ENCODE measurements at regions not wholly inside any gene's neighbourhood (a gene's known extent, or its start where the extent isn't known, plus 50 kb on each side); places are given as distances from the start of the nearest gene placed in this dataset.

- ATAC-seq (ENCODE audit: low read depth in 2 of 2) (no peak), DNase-seq (no peak)
- H3K27ac ChIP-seq (ENCODE audit: insufficient read depth, low read length, poor library complexity, severe bottlenecking), result no peak overlapping the region
- peaks cover 7 to 19% (median 10%) of the 10 kb centered on the region in 7 donors for H3K9me3 Mint-ChIP-seq
- H3K27ac Mint-ChIP-seq, result no peak overlapping the region
- no peaks in the 10 kb centered on the region for H3K27me3 Mint-ChIP-seq
- H3K4me1 ChIP-seq (ENCODE audit: control insufficient read depth, insufficient read depth, low read length, poor library complexity, severe bottlenecking), result no peaks in the 10 kb centered on the region
- no peaks in the 10 kb centered on the region for H3K36me3 ChIP-seq (ENCODE audit: control insufficient read depth, insufficient read depth, low read length)
- H3K36me3 Mint-ChIP-seq, result no peaks in the 10 kb centered on the region
- no peak overlapping the region for H3K4me3 Mint-ChIP-seq
- H3K27me3 ChIP-seq (ENCODE audit: control insufficient read depth, insufficient read depth, low read length), result no peaks in the 10 kb centered on the region
- H3K9me3 ChIP-seq (ENCODE audit: control insufficient read depth in 2 of 2, low read length in 2 of 2), result peaks cover 0 to 16% of the 10 kb centered on the region in 2 experiments
- no peak overlapping the region for H3K4me3 ChIP-seq (ENCODE audit: low read depth, low read length)
- no peaks in the 10 kb centered on the region for H3K4me1 Mint-ChIP-seq
Measured at GRCh38 chr3:74750901-74751300, 136.4 kb upstream of the CNTN3 start.

GRCh38 chr3:74739242-74739641, 124.8 kb upstream of the CNTN3 start:
- no peaks in the 10 kb centered on the region for H3K27me3 Mint-ChIP-seq

GRCh38 chr3:74722211-74722610, 107.8 kb upstream of the CNTN3 start:
- H3K4me3 Mint-ChIP-seq, result no peak overlapping the region
- H3K36me3 ChIP-seq (ENCODE audit: control insufficient read depth, insufficient read depth, low read length), result no peaks in the 10 kb centered on the region
- H3K27me3 ChIP-seq (ENCODE audit: control insufficient read depth, insufficient read depth, low read length), result no peaks in the 10 kb centered on the region
- H3K4me1 ChIP-seq (ENCODE audit: control insufficient read depth, insufficient read depth, low read length, poor library complexity, severe bottlenecking), result no peaks in the 10 kb centered on the region
- H3K36me3 Mint-ChIP-seq, result no peaks in the 10 kb centered on the region
- H3K4me1 Mint-ChIP-seq, result no peaks in the 10 kb centered on the region
- H3K27ac Mint-ChIP-seq, result no peak overlapping the region
- H3K4me3 ChIP-seq (ENCODE audit: low read depth, low read length), result no peak overlapping the region
- H3K9me3 Mint-ChIP-seq, result peaks cover 3 to 22% (median 5%) of the 10 kb centered on the region in 7 donors
- ATAC-seq (ENCODE audit: low read depth in 2 of 2), result no peak
- no peaks in the 10 kb centered on the region for H3K27me3 Mint-ChIP-seq
- no peak for DNase-seq
- no peak overlapping the region for H3K27ac ChIP-seq (ENCODE audit: insufficient read depth, low read length, poor library complexity, severe bottlenecking)
- peaks cover 0 to 3% of the 10 kb centered on the region in 2 experiments for H3K9me3 ChIP-seq (ENCODE audit: control insufficient read depth in 2 of 2, low read length in 2 of 2)

More at GRCh38 chr3:74739242-74739641, 124.8 kb upstream of the CNTN3 start:
- no peaks in the 10 kb centered on the region for H3K9me3 ChIP-seq (ENCODE audit: control insufficient read depth in 2 of 2, low read length in 2 of 2)
- H3K27ac ChIP-seq (ENCODE audit: insufficient read depth, low read length, poor library complexity, severe bottlenecking), result no peak overlapping the region
- H3K27me3 ChIP-seq (ENCODE audit: control insufficient read depth, insufficient read depth, low read length), result no peaks in the 10 kb centered on the region
- ATAC-seq (ENCODE audit: low read depth in 2 of 2), result no peak
- no peaks in the 10 kb centered on the region for H3K36me3 ChIP-seq (ENCODE audit: control insufficient read depth, insufficient read depth, low read length)
- H3K36me3 Mint-ChIP-seq, result no peaks in the 10 kb centered on the region
- no peak overlapping the region for H3K4me3 Mint-ChIP-seq
- DNase-seq, result no peak
- H3K27ac Mint-ChIP-seq, result no peak overlapping the region
- H3K4me3 ChIP-seq (ENCODE audit: low read depth, low read length), result no peak overlapping the region
- H3K4me1 Mint-ChIP-seq, result no peaks in the 10 kb centered on the region
- peaks cover 0 to 17% (median 5%) of the 10 kb centered on the region in 7 donors for H3K9me3 Mint-ChIP-seq
- H3K4me1 ChIP-seq (ENCODE audit: control insufficient read depth, insufficient read depth, low read length, poor library complexity, severe bottlenecking), result no peaks in the 10 kb centered on the region

GRCh38 chr3:74713977-74714376, 99.5 kb upstream of the CNTN3 start:
- Mint-ChIP-seq H3K27me3 (no peaks in the 10 kb centered on the region), H3K4me1 (no peaks in the 10 kb centered on the region), H3K36me3 (no peaks in the 10 kb centered on the region), H3K9me3 (peaks cover 4 to 25% (median 11%) of the 10 kb centered on the region in 7 donors), H3K4me3 (no peak overlapping the region), H3K27ac (no peak overlapping the region)
- no peak overlapping the region for H3K4me3 ChIP-seq (ENCODE audit: low read depth, low read length)
- no peaks in the 10 kb centered on the region for H3K36me3 ChIP-seq (ENCODE audit: control insufficient read depth, insufficient read depth, low read length)
- DNase-seq, result no peak
- ATAC-seq (ENCODE audit: low read depth in 2 of 2), result no peak
- no peaks in the 10 kb centered on the region for H3K4me1 ChIP-seq (ENCODE audit: control insufficient read depth, insufficient read depth, low read length, poor library complexity, severe bottlenecking)
- no peaks in the 10 kb centered on the region for H3K27me3 ChIP-seq (ENCODE audit: control insufficient read depth, insufficient read depth, low read length)
- H3K9me3 ChIP-seq (ENCODE audit: control insufficient read depth in 2 of 2, low read length in 2 of 2), result peaks cover 0 to 7% of the 10 kb centered on the region in 2 experiments
- H3K27ac ChIP-seq (ENCODE audit: insufficient read depth, low read length, poor library complexity, severe bottlenecking), result no peak overlapping the region

- DNase-seq, result no peak
- H3K36me3 Mint-ChIP-seq, result no peaks in the 10 kb centered on the region
Measured at GRCh38 chr3:74711913-74712512, 97.6 kb upstream of the CNTN3 start.

GRCh38 chr3:74709951-74710350, 95.5 kb upstream of the CNTN3 start:
- Mint-ChIP-seq H3K36me3 (no peaks in the 10 kb centered on the region), H3K4me1 (no peaks in the 10 kb centered on the region), H3K9me3 (peaks cover 2 to 22% (median 10%) of the 10 kb centered on the region in 7 donors), H3K27me3 (no peaks in the 10 kb centered on the region), H3K27ac (no peak overlapping the region), H3K4me3 (no peak overlapping the region)
- no peaks in the 10 kb centered on the region for H3K27me3 ChIP-seq (ENCODE audit: control insufficient read depth, insufficient read depth, low read length)
- DNase-seq, result no peak
- ATAC-seq (ENCODE audit: low read depth in 2 of 2), result no peak
- H3K4me1 ChIP-seq (ENCODE audit: control insufficient read depth, insufficient read depth, low read length, poor library complexity, severe bottlenecking), result no peaks in the 10 kb centered on the region
- no peak overlapping the region for H3K4me3 ChIP-seq (ENCODE audit: low read depth, low read length)
- no peak overlapping the region for H3K27ac ChIP-seq (ENCODE audit: insufficient read depth, low read length, poor library complexity, severe bottlenecking)
- H3K36me3 ChIP-seq (ENCODE audit: control insufficient read depth, insufficient read depth, low read length), result no peaks in the 10 kb centered on the region
- H3K9me3 ChIP-seq (ENCODE audit: control insufficient read depth in 2 of 2, low read length in 2 of 2), result peaks cover 0 to 7% of the 10 kb centered on the region in 2 experiments

More at GRCh38 chr3:74711913-74712512, 97.6 kb upstream of the CNTN3 start:
- H3K36me3 ChIP-seq (ENCODE audit: control insufficient read depth, insufficient read depth, low read length), result no peaks in the 10 kb centered on the region
- no peak overlapping the region for H3K4me3 Mint-ChIP-seq
- no peaks in the 10 kb centered on the region for H3K4me1 ChIP-seq (ENCODE audit: control insufficient read depth, insufficient read depth, low read length, poor library complexity, severe bottlenecking)
- H3K27ac ChIP-seq (ENCODE audit: insufficient read depth, low read length, poor library complexity, severe bottlenecking), result no peak overlapping the region
- H3K27me3 ChIP-seq (ENCODE audit: control insufficient read depth, insufficient read depth, low read length), result no peaks in the 10 kb centered on the region
- H3K9me3 ChIP-seq (ENCODE audit: control insufficient read depth in 2 of 2, low read length in 2 of 2), result peaks cover 0 to 7% of the 10 kb centered on the region in 2 experiments
- no peak for ATAC-seq (ENCODE audit: low read depth in 2 of 2)
- H3K27me3 Mint-ChIP-seq, result no peaks in the 10 kb centered on the region
- no peaks in the 10 kb centered on the region for H3K4me1 Mint-ChIP-seq
- no peak overlapping the region for H3K4me3 ChIP-seq (ENCODE audit: low read depth, low read length)
- peaks cover 2 to 23% (median 9%) of the 10 kb centered on the region in 7 donors for H3K9me3 Mint-ChIP-seq
- H3K27ac Mint-ChIP-seq, result no peak overlapping the region

- DNase-seq, result no peak
- no peaks in the 10 kb centered on the region for H3K27me3 ChIP-seq (ENCODE audit: control insufficient read depth, insufficient read depth, low read length)
- Mint-ChIP-seq H3K9me3 (peaks cover 3 to 7% (median 4%) of the 10 kb centered on the region in 7 donors), H3K27ac (no peak overlapping the region), H3K27me3 (no peaks in the 10 kb centered on the region), H3K36me3 (no peaks in the 10 kb centered on the region), H3K4me3 (no peak overlapping the region), H3K4me1 (no peaks in the 10 kb centered on the region)
- no peak for ATAC-seq (ENCODE audit: low read depth in 2 of 2)
- H3K4me1 ChIP-seq (ENCODE audit: control insufficient read depth, insufficient read depth, low read length, poor library complexity, severe bottlenecking), result no peaks in the 10 kb centered on the region
- no peak overlapping the region for H3K4me3 ChIP-seq (ENCODE audit: low read depth, low read length)
- no peak overlapping the region for H3K27ac ChIP-seq (ENCODE audit: insufficient read depth, low read length, poor library complexity, severe bottlenecking)
- H3K9me3 ChIP-seq (ENCODE audit: control insufficient read depth in 2 of 2, low read length in 2 of 2), result no peaks in the 10 kb centered on the region
- no peaks in the 10 kb centered on the region for H3K36me3 ChIP-seq (ENCODE audit: control insufficient read depth, insufficient read depth, low read length)
Measured at GRCh38 chr3:74693696-74694393, 79.4 kb upstream of the CNTN3 start.

- Mint-ChIP-seq H3K27me3 (no peaks in the 10 kb centered on the region), H3K4me3 (no peak overlapping the region), H3K9me3 (peaks cover 3 to 7% (median 4%) of the 10 kb centered on the region in 7 donors), H3K4me1 (no peaks in the 10 kb centered on the region), H3K36me3 (no peaks in the 10 kb centered on the region), H3K27ac (no peak overlapping the region)
- ATAC-seq (ENCODE audit: low read depth in 2 of 2), result no peak
- Histone ChIP-seq H3K36me3 (ENCODE audit: control insufficient read depth, insufficient read depth, low read length) (no peaks in the 10 kb centered on the region), H3K27me3 (ENCODE audit: control insufficient read depth, insufficient read depth, low read length) (no peaks in the 10 kb centered on the region), H3K9me3 (ENCODE audit: control insufficient read depth in 2 of 2, low read length in 2 of 2) (no peaks in the 10 kb centered on the region), H3K4me1 (ENCODE audit: control insufficient read depth, insufficient read depth, low read length, poor library complexity, severe bottlenecking) (no peaks in the 10 kb centered on the region), H3K27ac (ENCODE audit: insufficient read depth, low read length, poor library complexity, severe bottlenecking) (no peak overlapping the region), H3K4me3 (ENCODE audit: low read depth, low read length) (no peak overlapping the region)
- no peak for DNase-seq
Measured at GRCh38 chr3:74693251-74693650, 78.8 kb upstream of the CNTN3 start.

All from CD4-positive, CD25-positive, alpha-beta regulatory T cell (primary cell).